ENCODE measurements at regions not wholly inside any gene's neighbourhood (a gene's known extent, or its start where the extent isn't known, plus 50 kb on each side); places are given as distances from the start of the nearest gene placed in this dataset.

- peak; percentile 41 for DNase-seq (ENCODE audit: low read depth)
Measured at GRCh38 chr13:109918179-109918711, 131.9 kb upstream of the IRS2 start.

GRCh38 chr13:109917422-109917821, 131.0 kb upstream of the IRS2 start:
- DNase-seq (ENCODE audit: low read depth) = no peak
- TF ChIP-seq, protein P1, sequence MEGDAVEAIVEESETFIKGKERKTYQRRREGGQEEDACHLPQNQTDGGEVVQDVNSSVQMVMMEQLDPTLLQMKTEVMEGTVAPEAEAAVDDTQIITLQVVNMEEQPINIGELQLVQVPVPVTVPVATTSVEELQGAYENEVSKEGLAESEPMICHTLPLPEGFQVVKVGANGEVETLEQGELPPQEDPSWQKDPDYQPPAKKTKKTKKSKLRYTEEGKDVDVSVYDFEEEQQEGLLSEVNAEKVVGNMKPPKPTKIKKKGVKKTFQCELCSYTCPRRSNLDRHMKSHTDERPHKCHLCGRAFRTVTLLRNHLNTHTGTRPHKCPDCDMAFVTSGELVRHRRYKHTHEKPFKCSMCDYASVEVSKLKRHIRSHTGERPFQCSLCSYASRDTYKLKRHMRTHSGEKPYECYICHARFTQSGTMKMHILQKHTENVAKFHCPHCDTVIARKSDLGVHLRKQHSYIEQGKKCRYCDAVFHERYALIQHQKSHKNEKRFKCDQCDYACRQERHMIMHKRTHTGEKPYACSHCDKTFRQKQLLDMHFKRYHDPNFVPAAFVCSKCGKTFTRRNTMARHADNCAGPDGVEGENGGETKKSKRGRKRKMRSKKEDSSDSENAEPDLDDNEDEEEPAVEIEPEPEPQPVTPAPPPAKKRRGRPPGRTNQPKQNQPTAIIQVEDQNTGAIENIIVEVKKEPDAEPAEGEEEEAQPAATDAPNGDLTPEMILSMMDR (conservative IDR thresholded peaks at IDR 0.05; ENCODE audit: control insufficient read depth, insufficient read depth, low read depth, low read length) = no peak
- H3K4me3 ChIP-seq (ENCODE audit: control insufficient read depth, low read depth, low read length) = no peak overlapping the region

More at GRCh38 chr13:109918179-109918711, 131.9 kb upstream of the IRS2 start:
- no peak overlapping the region for H3K4me3 ChIP-seq (ENCODE audit: control insufficient read depth, low read depth, low read length)
- TF ChIP-seq, protein P1 (conservative IDR thresholded peaks at IDR 0.05; ENCODE audit: control insufficient read depth, insufficient read depth, low read depth, low read length) = no peak

- DNase-seq (ENCODE audit: low read depth) = no peak
- TF ChIP-seq, protein P1 (conservative IDR thresholded peaks at IDR 0.05; ENCODE audit: control insufficient read depth, insufficient read depth, low read depth, low read length) = no peak
- H3K4me3 ChIP-seq (ENCODE audit: control insufficient read depth, low read depth, low read length) = no peak overlapping the region
Measured at GRCh38 chr13:109913936-109914510, 127.6 kb upstream of the IRS2 start.

DNA sequence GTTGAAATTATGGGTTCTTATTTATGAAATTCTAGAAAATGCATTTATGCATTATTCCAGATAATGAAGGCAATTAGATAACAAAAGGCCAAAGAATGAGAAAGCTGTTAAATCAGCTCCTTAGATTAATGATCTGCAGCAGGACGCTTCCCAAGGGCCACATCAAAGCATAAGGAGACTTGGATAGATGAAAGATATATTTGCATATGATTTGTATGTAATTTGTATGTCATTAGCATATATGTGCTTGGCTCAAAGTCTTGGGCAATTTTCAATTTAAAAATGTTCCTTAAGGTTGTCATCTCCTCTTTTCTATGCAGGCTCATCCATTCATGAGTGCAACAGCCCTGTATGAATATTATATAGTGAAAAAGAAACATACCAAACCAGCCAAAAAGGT, 126.8 kb upstream of the IRS2 start:
- no peak overlapping the region for H3K4me3 ChIP-seq (ENCODE audit: control insufficient read depth, low read depth, low read length)
- TF ChIP-seq, protein P1 (conservative IDR thresholded peaks at IDR 0.05; ENCODE audit: control insufficient read depth, insufficient read depth, low read depth, low read length) = no peak
- no peak for DNase-seq (ENCODE audit: low read depth)

DNA sequence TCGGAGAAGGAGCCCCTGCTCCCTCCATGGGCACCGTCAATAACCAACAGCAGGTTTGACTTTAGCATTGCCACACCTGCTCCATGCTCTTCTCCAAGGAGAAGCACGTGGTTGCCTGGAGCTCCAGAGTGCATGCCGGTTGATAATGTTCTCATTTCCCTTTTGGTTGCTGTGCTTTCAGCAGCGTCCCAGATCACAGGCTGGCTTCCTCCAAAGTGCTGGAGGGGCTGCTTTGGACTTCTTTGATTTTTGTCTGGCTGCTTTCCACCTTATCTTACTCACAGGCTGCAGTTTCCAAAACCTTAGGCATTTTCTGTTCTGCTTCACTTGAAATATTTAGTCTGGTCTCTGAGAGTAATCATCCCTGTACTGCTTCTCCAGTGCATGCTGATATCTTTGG, 123.8 kb upstream of the IRS2 start:
- no peak overlapping the region for H3K4me3 ChIP-seq (ENCODE audit: control insufficient read depth, low read depth, low read length)
- TF ChIP-seq, protein P1 (conservative IDR thresholded peaks at IDR 0.05; ENCODE audit: control insufficient read depth, insufficient read depth, low read depth, low read length) = no peak
- no peak for DNase-seq (ENCODE audit: low read depth)

DNA sequence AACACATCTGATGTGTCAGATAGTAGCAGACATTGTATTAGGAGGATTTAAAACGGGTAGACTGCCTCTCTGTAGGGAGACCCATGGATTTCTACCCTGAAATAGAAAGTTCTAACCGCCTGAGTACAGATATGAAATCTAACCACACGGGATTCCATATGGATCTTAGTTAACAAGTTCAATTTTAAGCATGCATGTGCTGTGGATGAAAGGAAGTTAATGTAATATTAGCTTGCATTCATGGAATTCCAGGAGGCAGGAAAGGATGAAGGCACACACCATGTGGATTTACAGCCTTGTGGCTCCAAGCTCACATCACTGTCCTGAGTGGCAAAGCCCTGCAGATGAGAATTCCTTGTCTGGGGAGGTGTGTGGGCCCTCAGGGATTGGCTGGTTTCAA, 120.6 kb upstream of the IRS2 start:
- TF ChIP-seq, protein P1 (conservative IDR thresholded peaks at IDR 0.05; ENCODE audit: control insufficient read depth, insufficient read depth, low read depth, low read length) = no peak
- no peak overlapping the region for H3K4me3 ChIP-seq (ENCODE audit: control insufficient read depth, low read depth, low read length)
- DNase-seq (ENCODE audit: low read depth) = no peak

All from fibroblast of mammary gland (primary cell).